Amygdala (tissue), 56 donors: ENCODE measurements at regions not wholly inside any gene's neighbourhood (a gene's known extent, or its start where the extent isn't known, plus 50 kb on each side); places are given as distances from the start of the nearest gene placed in this dataset.

Source experiments
- DNase-seq, 56 donors: peaks; one replicate each; lab custom pipeline; 2025; lab: John Stamatoyannopoulos, UW

- DNase-seq: no peak
These were observed 221.9 kb upstream of the KITLG start for GRCh38 chr12:88802096-88802706.

GRCh38 chr12:88801227-88802095 is 221.2 kb upstream of the KITLG start:
- DNase-seq: no peak

GRCh38 chr12:88793096-88793495 is 212.8 kb upstream of the KITLG start:
- DNase-seq: no peak

GRCh38 chr12:88790231-88790630 is 210.0 kb upstream of the KITLG start:
- no peak for DNase-seq

GRCh38 chr12:88784166-88784565 is 203.9 kb upstream of the KITLG start:
- DNase-seq: no peak

GRCh38 chr12:88782351-88782750 is 202.1 kb upstream of the KITLG start:
- DNase-seq: no peak

- no peak for DNase-seq
These were observed 201.6 kb upstream of the KITLG start for GRCh38 chr12:88781909-88782308.

GRCh38 chr12:88778064-88778463 is 197.8 kb upstream of the KITLG start:
- DNase-seq: no peak

- no peak for DNase-seq
These were observed 195.5 kb upstream of the KITLG start for GRCh38 chr12:88775742-88776151.

- no peak for DNase-seq
These were observed 187.4 kb upstream of the KITLG start for GRCh38 chr12:88767699-88768098.

- DNase-seq: no peak
These were observed 184.7 kb upstream of the KITLG start for GRCh38 chr12:88764781-88765480.

- DNase-seq: no peak
These were observed 183.3 kb upstream of the KITLG start for GRCh38 chr12:88763536-88764100.

- no peak for DNase-seq
These were observed 177.9 kb upstream of the KITLG start for GRCh38 chr12:88758176-88758575.

- no peak for DNase-seq
These were observed 176.6 kb upstream of the KITLG start for GRCh38 chr12:88756917-88757316.

GRCh38 chr12:88756153-88756552 is 175.9 kb upstream of the KITLG start:
- no peak for DNase-seq

GRCh38 chr12:88753707-88754106 is 173.4 kb upstream of the KITLG start:
- no peak for DNase-seq

GRCh38 chr12:88753066-88753465 is 172.8 kb upstream of the KITLG start:
- DNase-seq: no peak

GRCh38 chr12:88752183-88752582 is 171.9 kb upstream of the KITLG start:
- DNase-seq: no peak

GRCh38 chr12:88750867-88751543 is 170.7 kb upstream of the KITLG start:
- no peak for DNase-seq

- no peak for DNase-seq
These were observed 166.1 kb upstream of the KITLG start for GRCh38 chr12:88746386-88746785.
